SH-SY5Y (cell line): ENCODE measurements at regions not wholly inside any gene's neighbourhood (a gene's known extent, or its start where the extent isn't known, plus 50 kb on each side); places are given as distances from the start of the nearest gene placed in this dataset.

Experiments used
- GATA2 ChIP-seq: IDR thresholded peaks from 2 replicates; pipeline ENCODE4 v1.6.1; 2011; ENCODE audit warnings: mild to moderate bottlenecking, low read depth, low read length
- GATA3 ChIP-seq: IDR thresholded peaks from 2 replicates; pipeline ENCODE4 v1.6.1; 2011; ENCODE audit warnings: low read depth, mild to moderate bottlenecking, low read length, moderate library complexity

DNA sequence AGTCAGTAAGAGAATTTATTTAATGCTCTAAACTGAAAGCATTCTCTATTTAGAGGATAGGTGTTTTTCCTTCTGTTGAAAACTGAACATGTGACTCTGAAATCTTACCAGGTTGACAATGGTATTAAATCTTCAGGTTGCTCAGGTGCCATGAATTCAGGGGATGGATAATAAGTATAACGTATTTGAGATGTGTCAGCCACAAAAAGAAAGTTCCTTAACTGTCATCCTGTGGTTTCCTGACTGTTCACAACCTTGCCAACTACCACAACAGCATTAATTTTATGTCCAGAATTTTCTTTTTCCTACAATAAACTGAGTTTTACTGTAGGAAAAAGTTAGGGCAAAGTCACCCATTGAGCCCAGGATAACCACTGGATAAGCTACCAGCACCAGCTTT is 243.3 kb upstream of the PSMD7 start:
- no peak for TF ChIP-seq GATA3
- TF ChIP-seq GATA2 = no peak
